Adrenal gland (tissue), 9 donors: ENCODE measurements at regions not wholly inside any gene's neighbourhood (a gene's known extent, or its start where the extent isn't known, plus 50 kb on each side); places are given as distances from the start of the nearest gene placed in this dataset.

ENCODE experiments used
- DNase-seq, 7 donors: peaks; one replicate each; pipeline ENCODE4 v3.0.0-alpha.2; 2019 to 2020
- H3K27ac ChIP-seq, 5 donors: fragments of 200-600 bp; sonication (generic) in 4 of 5; 1 replicate in 3 of 5; 2 replicates in 2 of 5; pipeline versions ENCODE4 v1.5.1 to v1.8.0; 2016 to 2020; ENCODE audit warnings: mild to moderate bottlenecking in 1 of 5
- H3K27me3 ChIP-seq: fragments of 200-600 bp; 2 replicates; pipeline ENCODE4 v1.8.0; 2021
- H3K36me3 ChIP-seq, 2 donors: fragments of 200-600 bp; replicated peaks in 1 of 2; 1 replicate in 1 of 2; 2 replicates in 1 of 2; pipeline versions ENCODE4 v1.5.1 to v1.8.0; 2018 to 2022
- H3K4me1 ChIP-seq, 2 donors: fragments of 200-600 bp; replicated peaks in 1 of 2; 1 replicate in 1 of 2; 2 replicates in 1 of 2; pipeline versions ENCODE4 v1.5.1 to v1.8.0; 2018 to 2021
- H3K4me3 ChIP-seq, 4 donors: fragments of 200-600 bp; sonication (generic) in 3 of 4; one replicate each; pipeline ENCODE4 v1.5.1; 2016 to 2018
- H3K9me3 ChIP-seq, 3 donors: fragments of 200-600 bp; sonication (generic) in 1 of 3; replicated peaks in 1 of 3; 1 replicate in 2 of 3; 2 replicates in 1 of 3; pipeline versions ENCODE4 v1.5.1 to v1.8.0; 2016 to 2021
- CTCF ChIP-seq, 6 experiments: fragments of 450-650 bp in 4 of 6; fragments of 200-600 bp in 2 of 6; sonication (generic) in 1 of 6; IDR thresholded peaks; 1 replicate in 5 of 6; 2 replicates in 1 of 6; pipeline versions ENCODE4 v1.5.1 to v1.8.0; 2016 to 2021; ENCODE audit warnings: antibody characterized with exemption in 6 of 6, mild to moderate bottlenecking in 2 of 6, moderate library complexity in 1 of 6
- POLR2A ChIP-seq, 2 donors: fragments of 450-650 bp; IDR thresholded peaks; one replicate each; pipeline ENCODE4 v1.6.1; 2017; ENCODE audit warnings: antibody characterized with exemption in 2 of 2, mild to moderate bottlenecking in 2 of 2, moderate library complexity in 1 of 2
- WGBS, 4 donors: extraction: QIAGEN DNeasy Blood & Tissue Kit in 2 of 4; methylation state at CpG; one replicate each; pipeline versions ENCODE4 v1.1.5 to v1.1.7; 2013 to 2017; 5-methylcytosine and 5-hydroxymethylcytosine counted together
- intact Hi-C, 2 donors: fragments of 100-400 bp; cut with DNase I; formaldehyde crosslinking; loops; one replicate each; pipeline versions ENCODE4 v1.14.1 to v1.15.0; 2022 to 2023
- donor health status: healthy with polysubstance abuse.
- donor health status: Bipolar disorder and iron deficiency.
- donor health status: DM: yes; HTN: yes; CAD: no.
- donor health status: DM: no; HTN: no; CAD: no.
- donor health status: DM: no; HTN: no; CAD: no.

GRCh38 chr15:38666865-38667510 is 102.4 kb upstream of the RASGRP1 start:
- Histone ChIP-seq H3K4me1 (no peaks in the 10 kb centered on the region), H3K27ac (no peak overlapping the region), H3K4me3 (no peak overlapping the region), H3K36me3 (no peaks in the 10 kb centered on the region), H3K9me3 (no peaks in the 10 kb centered on the region), H3K27me3 (no peaks in the 10 kb centered on the region)
- intact Hi-C loops, result no loop called here
- no peak for DNase-seq
- TF ChIP-seq CTCF (IDR thresholded peaks at IDR 0.05), result no peak
- no peak for TF ChIP-seq POLR2A (IDR thresholded peaks at IDR 0.05)
- 37 to 43% (median 40%) methylated on average over 4 of the region's 4 CpGs for WGBS, 4 donors

GRCh38 chr15:38667890-38668850 is 103.6 kb upstream of the RASGRP1 start:
- intact Hi-C loops, result no loop called here

GRCh38 chr15:38668898-38669391 is 104.3 kb upstream of the RASGRP1 start:
- intact Hi-C loops, result no loop called here
- DNase-seq, result no peak
- Histone ChIP-seq H3K4me1 (no peaks in the 10 kb centered on the region), H3K9me3 (no peaks in the 10 kb centered on the region), H3K4me3 (no peak overlapping the region), H3K27ac (no peak overlapping the region), H3K27me3 (no peaks in the 10 kb centered on the region), H3K36me3 (no peaks in the 10 kb centered on the region)
- TF ChIP-seq CTCF (IDR thresholded peaks at IDR 0.05) (no peak), POLR2A (IDR thresholded peaks at IDR 0.05) (no peak)
- WGBS, 4 donors, result 53 to 67% (median 64%) methylated on average over 8 of the region's 8 CpGs

More at GRCh38 chr15:38667890-38668850, 103.6 kb upstream of the RASGRP1 start:
- Histone ChIP-seq H3K27me3 (no peaks in the 10 kb centered on the region), H3K36me3 (no peaks in the 10 kb centered on the region), H3K4me3 (no peak overlapping the region), H3K4me1 (no peaks in the 10 kb centered on the region), H3K27ac (no peak overlapping the region), H3K9me3 (no peaks in the 10 kb centered on the region)
- WGBS, 4 donors, result 85 to 89% (median 87%) methylated on average over 5 of the region's 5 CpGs
- no peak for DNase-seq
- no peak for TF ChIP-seq CTCF (IDR thresholded peaks at IDR 0.05)
- TF ChIP-seq POLR2A (IDR thresholded peaks at IDR 0.05), result no peak
